ENCODE measurements at regions not wholly inside any gene's neighbourhood (a gene's known extent, or its start where the extent isn't known, plus 50 kb on each side); places are given as distances from the start of the nearest gene placed in this dataset.

DNA sequence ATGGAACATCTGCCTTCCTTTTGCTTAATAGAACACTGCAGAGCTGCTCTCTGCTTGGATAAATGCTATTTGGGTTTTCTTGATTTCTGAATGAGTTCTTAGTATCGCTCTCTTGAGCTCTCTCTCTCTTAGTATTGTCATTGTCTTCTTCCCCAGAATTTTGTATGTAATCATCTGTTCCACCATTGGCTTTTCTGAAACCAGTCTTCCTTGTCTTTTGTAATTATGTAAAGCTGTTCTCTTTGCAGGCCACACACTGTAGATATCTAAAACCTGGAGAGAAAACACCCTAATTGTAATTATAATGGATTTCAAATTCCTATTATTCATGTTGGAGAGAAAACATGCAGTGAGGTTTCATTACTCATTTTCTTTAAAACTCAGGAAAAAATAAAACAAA lies 333.1 kb upstream of the CHAC2 start:
- H3K27me3 ChIP-seq (ENCODE audit: insufficient read depth) = no peaks in the 10 kb centered on the region
- DNase-seq (ENCODE audit: low spot score) = peak; percentile 14
- peak overlapping the region; percentile 88 for H3K27ac Mint-ChIP-seq
- peaks cover 16% of the 10 kb centered on the region for H3K9me2 ChIP-seq (ENCODE audit: insufficient read depth)
- no peaks in the 10 kb centered on the region for H3K27me3 Mint-ChIP-seq (ENCODE audit: insufficient read depth, low read depth, poor library complexity)
- H3K9me3 Mint-ChIP-seq = no peaks in the 10 kb centered on the region
- peak overlapping the region; percentile 27 for H3K4me3 Mint-ChIP-seq
- H3F3A ChIP-seq (replicated peaks; ENCODE audit: low read depth) = peaks cover 5% of the 10 kb centered on the region
- no peak overlapping the region; the same call in 1 of the 2 replicates for H2AFZ ChIP-seq
- ATAC-seq = peak; percentile 69; the same call in 2 of the 3 replicates
- H3K79me2 ChIP-seq (replicated peaks; ENCODE audit: insufficient read depth) = no peaks in the 10 kb centered on the region
- TF ChIP-seq JUNB (IDR thresholded peaks at IDR 0.05; ENCODE audit: unreplicated experiment) (no peak), NANOG (IDR thresholded peaks at IDR 0.05; ENCODE audit: borderline replicate concordance) (0 out of 2 replicates have a peak, but pooled peaks have one; percentile 11), CREB1 (CRISPR knock-in tag; IDR thresholded peaks at IDR 0.05; ENCODE audit: low read depth) (no peak), EZH2phosphoT487 (IDR thresholded peaks at IDR 0.05; ENCODE audit: unreplicated experiment) (no peak), ZNF114 (CRISPR knock-in tag; IDR thresholded peaks at IDR 0.05) (no peak)
- TF ChIP-seq, protein P1, sequence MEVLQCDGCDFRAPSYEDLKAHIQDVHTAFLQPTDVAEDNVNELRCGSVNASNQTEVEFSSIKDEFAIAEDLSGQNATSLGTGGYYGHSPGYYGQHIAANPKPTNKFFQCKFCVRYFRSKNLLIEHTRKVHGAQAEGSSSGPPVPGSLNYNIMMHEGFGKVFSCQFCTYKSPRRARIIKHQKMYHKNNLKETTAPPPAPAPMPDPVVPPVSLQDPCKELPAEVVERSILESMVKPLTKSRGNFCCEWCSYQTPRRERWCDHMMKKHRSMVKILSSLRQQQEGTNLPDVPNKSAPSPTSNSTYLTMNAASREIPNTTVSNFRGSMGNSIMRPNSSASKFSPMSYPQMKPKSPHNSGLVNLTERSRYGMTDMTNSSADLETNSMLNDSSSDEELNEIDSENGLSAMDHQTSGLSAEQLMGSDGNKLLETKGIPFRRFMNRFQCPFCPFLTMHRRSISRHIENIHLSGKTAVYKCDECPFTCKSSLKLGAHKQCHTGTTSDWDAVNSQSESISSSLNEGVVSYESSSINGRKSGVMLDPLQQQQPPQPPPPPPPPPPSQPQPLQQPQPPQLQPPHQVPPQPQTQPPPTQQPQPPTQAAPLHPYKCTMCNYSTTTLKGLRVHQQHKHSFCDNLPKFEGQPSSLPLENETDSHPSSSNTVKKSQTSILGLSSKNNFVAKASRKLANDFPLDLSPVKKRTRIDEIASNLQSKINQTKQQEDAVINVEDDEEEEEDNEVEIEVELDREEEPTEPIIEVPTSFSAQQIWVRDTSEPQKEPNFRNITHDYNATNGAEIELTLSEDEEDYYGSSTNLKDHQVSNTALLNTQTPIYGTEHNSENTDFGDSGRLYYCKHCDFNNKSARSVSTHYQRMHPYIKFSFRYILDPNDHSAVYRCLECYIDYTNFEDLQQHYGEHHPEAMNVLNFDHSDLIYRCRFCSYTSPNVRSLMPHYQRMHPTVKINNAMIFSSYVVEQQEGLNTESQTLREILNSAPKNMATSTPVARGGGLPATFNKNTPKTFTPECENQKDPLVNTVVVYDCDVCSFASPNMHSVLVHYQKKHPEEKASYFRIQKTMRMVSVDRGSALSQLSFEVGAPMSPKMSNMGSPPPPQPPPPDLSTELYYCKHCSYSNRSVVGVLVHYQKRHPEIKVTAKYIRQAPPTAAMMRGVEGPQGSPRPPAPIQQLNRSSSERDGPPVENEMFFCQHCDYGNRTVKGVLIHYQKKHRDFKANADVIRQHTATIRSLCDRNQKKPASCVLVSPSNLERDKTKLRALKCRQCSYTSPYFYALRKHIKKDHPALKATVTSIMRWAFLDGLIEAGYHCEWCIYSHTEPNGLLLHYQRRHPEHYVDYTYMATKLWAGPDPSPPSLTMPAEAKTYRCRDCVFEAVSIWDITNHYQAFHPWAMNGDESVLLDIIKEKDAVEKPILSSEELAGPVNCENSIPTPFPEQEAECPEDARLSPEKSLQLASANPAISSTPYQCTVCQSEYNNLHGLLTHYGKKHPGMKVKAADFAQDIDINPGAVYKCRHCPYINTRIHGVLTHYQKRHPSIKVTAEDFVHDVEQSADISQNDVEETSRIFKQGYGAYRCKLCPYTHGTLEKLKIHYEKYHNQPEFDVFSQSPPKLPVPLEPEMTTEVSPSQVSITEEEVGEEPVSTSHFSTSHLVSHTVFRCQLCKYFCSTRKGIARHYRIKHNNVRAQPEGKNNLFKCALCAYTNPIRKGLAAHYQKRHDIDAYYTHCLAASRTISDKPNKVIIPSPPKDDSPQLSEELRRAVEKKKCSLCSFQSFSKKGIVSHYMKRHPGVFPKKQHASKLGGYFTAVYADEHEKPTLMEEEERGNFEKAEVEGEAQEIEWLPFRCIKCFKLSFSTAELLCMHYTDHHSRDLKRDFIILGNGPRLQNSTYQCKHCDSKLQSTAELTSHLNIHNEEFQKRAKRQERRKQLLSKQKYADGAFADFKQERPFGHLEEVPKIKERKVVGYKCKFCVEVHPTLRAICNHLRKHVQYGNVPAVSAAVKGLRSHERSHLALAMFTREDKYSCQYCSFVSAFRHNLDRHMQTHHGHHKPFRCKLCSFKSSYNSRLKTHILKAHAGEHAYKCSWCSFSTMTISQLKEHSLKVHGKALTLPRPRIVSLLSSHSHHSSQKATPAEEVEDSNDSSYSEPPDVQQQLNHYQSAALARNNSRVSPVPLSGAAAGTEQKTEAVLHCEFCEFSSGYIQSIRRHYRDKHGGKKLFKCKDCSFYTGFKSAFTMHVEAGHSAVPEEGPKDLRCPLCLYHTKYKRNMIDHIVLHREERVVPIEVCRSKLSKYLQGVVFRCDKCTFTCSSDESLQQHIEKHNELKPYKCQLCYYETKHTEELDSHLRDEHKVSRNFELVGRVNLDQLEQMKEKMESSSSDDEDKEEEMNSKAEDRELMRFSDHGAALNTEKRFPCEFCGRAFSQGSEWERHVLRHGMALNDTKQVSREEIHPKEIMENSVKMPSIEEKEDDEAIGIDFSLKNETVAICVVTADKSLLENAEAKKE (CRISPR knock-in tag; IDR thresholded peaks at IDR 0.05) = peak; percentile 64; the same call in 1 of the 2 replicates
- H4K20me1 ChIP-seq (replicated peaks; ENCODE audit: insufficient read depth) = no peaks in the 10 kb centered on the region
- H3K27ac ChIP-seq (ENCODE audit: low read depth) = peak overlapping the region; percentile 91
- H3K4me1 Mint-ChIP-seq = peaks cover 32% of the 10 kb centered on the region
- H3K36me3 Mint-ChIP-seq (ENCODE audit: low read depth) = no peaks in the 10 kb centered on the region
- peaks cover 33% of the 10 kb centered on the region for H3K4me1 ChIP-seq (ENCODE audit: insufficient read depth)
- H3K4me2 ChIP-seq = peak overlapping the region; percentile 70
- H3K36me3 ChIP-seq (ENCODE audit: insufficient read depth) = no peaks in the 10 kb centered on the region
- peak overlapping the region; percentile 24 for H3K4me3 ChIP-seq

DNA sequence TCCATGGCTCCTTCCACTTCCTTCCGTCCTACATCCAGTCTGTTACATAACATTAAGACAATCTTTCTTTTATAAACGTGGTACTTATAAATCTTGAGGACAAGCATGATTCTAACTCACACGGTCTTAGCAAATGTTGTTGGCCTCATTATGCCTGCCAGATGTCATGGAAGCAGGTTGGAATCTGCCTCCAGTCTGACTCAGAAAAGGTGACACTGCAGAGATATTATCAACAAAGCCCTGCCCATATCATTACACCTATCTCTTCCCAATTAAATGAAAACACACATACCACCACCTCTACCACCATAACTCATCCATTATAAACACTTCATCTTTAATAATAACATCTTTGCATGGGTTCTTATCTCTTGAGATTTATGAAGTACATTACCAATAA lies 334.7 kb upstream of the CHAC2 start:
- peaks cover 5% of the 10 kb centered on the region for H3F3A ChIP-seq (replicated peaks; ENCODE audit: low read depth)
- H3K79me2 ChIP-seq (replicated peaks; ENCODE audit: insufficient read depth) = no peaks in the 10 kb centered on the region
- H3K36me3 ChIP-seq (ENCODE audit: insufficient read depth) = no peaks in the 10 kb centered on the region
- H3K27ac Mint-ChIP-seq = no peak overlapping the region
- H3K4me3 ChIP-seq = no peak overlapping the region
- ATAC-seq (no peak), DNase-seq (ENCODE audit: low spot score) (no peak)
- H2AFZ ChIP-seq = no peak overlapping the region
- H3K4me1 ChIP-seq (ENCODE audit: insufficient read depth) = peaks cover 33% of the 10 kb centered on the region
- peaks cover 16% of the 10 kb centered on the region for H3K9me2 ChIP-seq (ENCODE audit: insufficient read depth)
- H3K4me3 Mint-ChIP-seq = no peak overlapping the region
- H3K9me3 Mint-ChIP-seq = no peaks in the 10 kb centered on the region
- H3K4me1 Mint-ChIP-seq = peaks cover 32% of the 10 kb centered on the region
- H3K27me3 ChIP-seq (ENCODE audit: insufficient read depth) = no peaks in the 10 kb centered on the region
- H3K36me3 Mint-ChIP-seq (ENCODE audit: low read depth) = no peaks in the 10 kb centered on the region
- no peaks in the 10 kb centered on the region for H3K27me3 Mint-ChIP-seq (ENCODE audit: insufficient read depth, low read depth, poor library complexity)
- no peak overlapping the region for H3K4me2 ChIP-seq
- H4K20me1 ChIP-seq (replicated peaks; ENCODE audit: insufficient read depth) = no peaks in the 10 kb centered on the region
- H3K27ac ChIP-seq (ENCODE audit: low read depth) = no peak overlapping the region
- TF ChIP-seq CREB1 (CRISPR knock-in tag; IDR thresholded peaks at IDR 0.05; ENCODE audit: low read depth) = no peak
- TF ChIP-seq STAT1 (IDR thresholded peaks at IDR 0.05; ENCODE audit: unreplicated experiment) = no peak
- no peak for TF ChIP-seq ZNF331 (CRISPR knock-in tag; IDR thresholded peaks at IDR 0.05; ENCODE audit: low read depth)
- no peak for TF ChIP-seq JUNB (IDR thresholded peaks at IDR 0.05; ENCODE audit: unreplicated experiment)
- no peak for TF ChIP-seq EZH2phosphoT487 (IDR thresholded peaks at IDR 0.05; ENCODE audit: unreplicated experiment)

Measured in GM23338 (cell line).